Heart left ventricle (tissue), 16 donors: ENCODE measurements at regions not wholly inside any gene's neighbourhood (a gene's known extent, or its start where the extent isn't known, plus 50 kb on each side); places are given as distances from the start of the nearest gene placed in this dataset.

Experiments used
- ATAC-seq, 4 donors: fragments of 200-7000 bp; cut with Tn5 transposase; one replicate each; pipeline ENCODE4 v1.9.1; 2020 to 2022; ENCODE audit warnings: moderate library complexity in 4 of 4, mild to moderate bottlenecking in 3 of 4, moderate number of reproducible peaks in 1 of 4
- DNase-seq, 5 donors: peaks; one replicate each; pipeline ENCODE4 v3.0.0-alpha.2; 2020
- H3K27ac ChIP-seq, 12 donors: fragments of 200-600 bp; sonication (generic) in 4 of 12; one replicate each; pipeline versions ENCODE4 v1.5.0 to v1.8.0; 2016 to 2022; ENCODE audit warnings: mild to moderate bottlenecking in 2 of 12
- H3K27me3 ChIP-seq, 9 donors: fragments of 200-600 bp; sonication (generic) in 2 of 9; one replicate each; pipeline versions ENCODE4 v1.5.1 to v1.8.0; 2016 to 2022; ENCODE audit warnings: mild to moderate bottlenecking in 3 of 9
- H3K36me3 ChIP-seq, 9 donors: fragments of 200-600 bp; sonication (generic) in 2 of 9; one replicate each; pipeline versions ENCODE4 v1.5.0 to v1.8.0; 2018 to 2022; ENCODE audit warnings: mild to moderate bottlenecking in 2 of 9
- H3K4me1 ChIP-seq, 12 donors: fragments of 200-600 bp; sonication (generic) in 4 of 12; one replicate each; pipeline versions ENCODE4 v1.5.0 to v1.8.0; 2016 to 2022; ENCODE audit warnings: mild to moderate bottlenecking in 3 of 12
- H3K4me3 ChIP-seq, 12 donors: fragments of 200-600 bp; sonication (generic) in 4 of 12; one replicate each; pipeline versions ENCODE4 v1.5.0 to v1.8.0; 2017 to 2022; ENCODE audit warnings: mild to moderate bottlenecking in 9 of 12, moderate library complexity in 4 of 12
- H3K9me3 ChIP-seq, 12 donors: fragments of 200-600 bp; sonication (generic) in 4 of 12; one replicate each; pipeline versions ENCODE4 v1.5.0 to v1.8.0; 2016 to 2022; ENCODE audit warnings: mild to moderate bottlenecking in 1 of 12
- POLR2A ChIP-seq, 2 donors: fragments of 450-650 bp; IDR thresholded peaks; one replicate each; pipeline ENCODE4 v1.6.1; 2017; ENCODE audit warnings: antibody characterized with exemption in 2 of 2, mild to moderate bottlenecking in 2 of 2, moderate library complexity in 2 of 2
- WGBS, 4 donors: extraction: QIAGEN DNeasy Blood & Tissue Kit in 2 of 4; methylation state at CpG; one replicate each; pipeline versions ENCODE4 v1.1.5 to v1.1.7; 2013 to 2018; 5-methylcytosine and 5-hydroxymethylcytosine counted together
- intact Hi-C, 10 donors: fragments of 100-400 bp; cut with DNase I; formaldehyde crosslinking; loops; one replicate each; pipeline versions ENCODE4 v1.11.1 to v1.14.2; 2022
- TF ChIP-seq, protein P1 (sequence below), 12 donors: fragments of 200-600 bp; sonication (generic) in 4 of 12; IDR thresholded peaks; one replicate each; pipeline versions ENCODE4 v1.5.0 to v1.8.0; 2018 to 2022; ENCODE audit warnings: antibody characterized with exemption in 12 of 12, mild to moderate bottlenecking in 5 of 12
- donor health status: ischemic (EF 13 %, LVEDD 7.1; RV severe dilation, severe dysfunction).
- donor health status: healthy with polysubstance abuse.
- donor health status: DM: no; HTN: yes; CAD: no.
- donor health status: DM: no; HTN: no; CAD: no.
- donor health status: ischemic (EF 25% LVEDD 6.9; RV normal size, moderate dysfunction).
- donor health status: ischemic (EF 25% LVEDD 5.7; RV mildly dilated, moderate dysfunction).
- donor health status: healthy.
- donor health status: DM: yes; HTN: yes; CAD: no.
- donor health status: ischemic (EF 35%, LVEDD 5.7; RV mildly dilated, moderate dysfunction).
- donor health status: nonischemic (EF 11% LVEDD 7.7; RV severe dilation, severe dysfunction).
- donor health status: DM: yes; HTN: yes; CAD: no.
- donor health status: PGD.
- donor health status: ischemic (EF 29% LVEDD 5.4; RV normal size, mild dysfunction).
- donor health status: nonischemic (EF 23%, LVEDD 6.1; RV moderate dilation, normal function).

DNA sequence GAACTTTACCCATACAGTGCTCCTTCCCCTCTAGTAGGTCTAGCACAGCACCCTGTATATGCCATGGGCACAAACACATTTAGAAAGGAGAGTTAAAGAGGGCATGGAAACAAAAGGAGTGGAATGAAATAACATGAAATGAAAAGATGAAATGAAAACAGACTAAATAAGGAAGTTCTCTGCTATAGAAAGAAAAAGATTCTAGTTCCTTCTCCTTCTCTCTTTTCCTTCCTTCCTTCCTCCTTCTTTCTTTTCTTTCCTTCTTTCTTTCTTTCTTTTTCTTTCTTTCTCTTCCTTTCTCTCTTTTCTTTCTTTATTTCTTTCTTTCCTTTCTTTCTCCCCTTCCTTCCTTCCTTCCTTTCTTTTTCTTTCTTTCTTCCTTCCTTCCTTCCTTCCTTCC lies 2197.4 kb downstream of the PCDH7 start:
- TF ChIP-seq, protein P1, sequence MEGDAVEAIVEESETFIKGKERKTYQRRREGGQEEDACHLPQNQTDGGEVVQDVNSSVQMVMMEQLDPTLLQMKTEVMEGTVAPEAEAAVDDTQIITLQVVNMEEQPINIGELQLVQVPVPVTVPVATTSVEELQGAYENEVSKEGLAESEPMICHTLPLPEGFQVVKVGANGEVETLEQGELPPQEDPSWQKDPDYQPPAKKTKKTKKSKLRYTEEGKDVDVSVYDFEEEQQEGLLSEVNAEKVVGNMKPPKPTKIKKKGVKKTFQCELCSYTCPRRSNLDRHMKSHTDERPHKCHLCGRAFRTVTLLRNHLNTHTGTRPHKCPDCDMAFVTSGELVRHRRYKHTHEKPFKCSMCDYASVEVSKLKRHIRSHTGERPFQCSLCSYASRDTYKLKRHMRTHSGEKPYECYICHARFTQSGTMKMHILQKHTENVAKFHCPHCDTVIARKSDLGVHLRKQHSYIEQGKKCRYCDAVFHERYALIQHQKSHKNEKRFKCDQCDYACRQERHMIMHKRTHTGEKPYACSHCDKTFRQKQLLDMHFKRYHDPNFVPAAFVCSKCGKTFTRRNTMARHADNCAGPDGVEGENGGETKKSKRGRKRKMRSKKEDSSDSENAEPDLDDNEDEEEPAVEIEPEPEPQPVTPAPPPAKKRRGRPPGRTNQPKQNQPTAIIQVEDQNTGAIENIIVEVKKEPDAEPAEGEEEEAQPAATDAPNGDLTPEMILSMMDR (IDR thresholded peaks at IDR 0.05), result no peak
- TF ChIP-seq POLR2A (IDR thresholded peaks at IDR 0.05), result no peak
- Histone ChIP-seq H3K27me3 (no peaks in the 10 kb centered on the region), H3K36me3 (no peaks in the 10 kb centered on the region), H3K4me1 (no peaks in the 10 kb centered on the region), H3K9me3 (peaks cover 0 to 10% (median 0%) of the 10 kb centered on the region in 12 donors), H3K27ac (no peak overlapping the region), H3K4me3 (no peak overlapping the region)
- DNase-seq (no peak), ATAC-seq (no peak)
- intact Hi-C loops, result no loop called here

DNA sequence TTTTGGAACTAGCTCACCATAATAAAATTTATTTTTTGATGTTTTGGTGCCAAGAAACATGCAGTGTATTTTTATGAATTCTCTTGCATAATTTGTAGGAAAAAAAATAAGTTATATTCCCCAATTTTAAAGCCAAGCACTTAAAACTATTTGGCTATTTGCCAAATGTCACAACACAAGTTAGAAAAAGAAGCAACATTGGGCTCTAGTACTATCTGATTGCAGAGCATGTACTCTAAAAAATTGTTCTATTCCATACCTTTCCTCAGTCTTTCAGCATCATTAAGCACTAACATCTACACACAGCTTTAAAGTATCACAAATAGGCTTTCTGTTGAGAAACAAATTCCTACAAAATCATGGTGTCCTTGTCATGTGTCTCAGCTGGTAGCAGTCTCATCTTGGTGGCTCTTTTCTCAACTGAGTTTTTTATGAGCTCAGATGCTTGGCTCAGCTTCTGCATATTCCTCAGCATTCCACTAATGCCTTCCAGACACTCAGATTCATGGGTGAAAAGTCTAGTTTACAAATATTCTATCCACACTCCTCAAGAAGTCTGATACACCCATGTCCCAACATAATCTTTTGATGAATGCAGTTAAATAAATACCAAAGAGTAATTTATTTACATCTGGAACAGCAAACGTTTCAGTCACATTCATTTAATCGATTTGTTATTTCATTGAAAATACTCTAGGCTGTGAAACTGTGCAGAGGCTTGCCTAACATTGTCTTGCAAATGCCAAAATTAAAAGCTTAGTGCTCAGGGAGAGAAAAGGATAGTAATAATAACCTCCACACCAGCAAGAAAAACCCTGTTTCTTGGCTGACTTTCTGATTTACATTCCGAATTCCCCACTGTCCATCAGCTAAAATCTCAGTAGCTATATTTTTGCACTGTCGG lies 2209.9 kb downstream of the PCDH7 start:
- DNase-seq (no peak), ATAC-seq (no peak)
- no peaks in the 10 kb centered on the region for H3K4me1 ChIP-seq
- H3K9me3 ChIP-seq, result no peaks in the 10 kb centered on the region
- WGBS, 4 donors, result 65 to 67% (median 66%) methylated on average over 4 of the region's 4 CpGs
- no peak for TF ChIP-seq POLR2A (IDR thresholded peaks at IDR 0.05)
- TF ChIP-seq, protein P1 (IDR thresholded peaks at IDR 0.05), result no peak
- H3K27me3 ChIP-seq, result no peaks in the 10 kb centered on the region
- no peak overlapping the region for H3K27ac ChIP-seq
- H3K36me3 ChIP-seq, result no peaks in the 10 kb centered on the region
- intact Hi-C loops, result no loop called here
- H3K4me3 ChIP-seq, result no peak overlapping the region

DNA sequence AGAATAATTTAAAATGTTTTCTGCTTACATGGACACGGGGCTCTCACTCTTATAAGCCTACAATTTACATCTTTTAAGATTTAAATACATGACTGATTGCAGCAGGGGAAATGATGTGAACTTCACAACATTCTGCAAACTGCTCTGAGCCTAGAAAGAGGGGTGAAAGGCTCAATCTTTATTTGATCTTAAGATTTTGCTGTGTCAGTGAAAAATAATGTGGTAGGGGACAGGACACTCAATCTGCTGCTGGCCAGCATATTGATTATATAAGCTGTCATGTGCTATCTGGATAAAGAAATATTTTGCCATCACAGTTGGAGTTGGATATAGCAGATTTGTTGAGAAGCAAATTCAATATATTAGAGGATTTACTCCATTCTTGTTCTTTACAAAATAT lies 2210.5 kb downstream of the PCDH7 start:
- no peaks in the 10 kb centered on the region for H3K36me3 ChIP-seq
- H3K9me3 ChIP-seq, result no peaks in the 10 kb centered on the region
- intact Hi-C loops, result no loop called here
- H3K4me3 ChIP-seq, result no peak overlapping the region
- H3K27ac ChIP-seq, result no peak overlapping the region
- no peaks in the 10 kb centered on the region for H3K27me3 ChIP-seq
- no peak for ATAC-seq
- TF ChIP-seq POLR2A (IDR thresholded peaks at IDR 0.05), result no peak
- TF ChIP-seq, protein P1 (IDR thresholded peaks at IDR 0.05), result no peak
- 26 to 54% (median 33%) methylated on average over 1 of the region's 1 CpG for WGBS, 4 donors
- no peaks in the 10 kb centered on the region for H3K4me1 ChIP-seq
- DNase-seq, result no peak

DNA sequence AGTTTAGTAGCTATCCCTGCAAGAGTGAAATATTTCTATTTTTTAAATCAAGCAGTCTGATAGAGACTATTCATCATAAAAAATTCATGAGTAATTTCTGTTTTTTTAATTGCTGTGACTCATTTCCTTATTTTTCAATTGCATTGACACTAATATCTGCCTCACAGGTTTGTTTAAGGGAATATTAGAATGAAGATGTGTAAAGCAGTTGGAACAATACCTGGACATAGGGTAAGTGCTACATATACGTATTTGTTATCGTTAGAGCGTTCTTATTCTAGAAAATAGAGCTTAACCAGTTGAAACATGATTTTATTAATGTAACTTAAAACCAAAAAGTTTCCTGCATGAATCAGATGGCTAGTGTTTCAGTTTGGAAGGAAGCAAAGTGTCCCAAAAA lies 2211.3 kb downstream of the PCDH7 start:
- 20 to 43% (median 35%) methylated on average over 3 of the region's 3 CpGs for WGBS, 4 donors
- DNase-seq (no peak), ATAC-seq (no peak)
- no peaks in the 10 kb centered on the region for H3K36me3 ChIP-seq
- intact Hi-C loops, result no loop called here
- TF ChIP-seq POLR2A (IDR thresholded peaks at IDR 0.05), result no peak
- TF ChIP-seq, protein P1 (IDR thresholded peaks at IDR 0.05), result no peak
- no peak overlapping the region for H3K27ac ChIP-seq
- no peaks in the 10 kb centered on the region for H3K27me3 ChIP-seq
- no peak overlapping the region for H3K4me3 ChIP-seq
- H3K9me3 ChIP-seq, result no peaks in the 10 kb centered on the region
- H3K4me1 ChIP-seq, result no peaks in the 10 kb centered on the region
